Osteocyte (in vitro differentiated cells): ENCODE measurements at regions not wholly inside any gene's neighbourhood (a gene's known extent, or its start where the extent isn't known, plus 50 kb on each side); places are given as distances from the start of the nearest gene placed in this dataset.

ENCODE experiments used
- DNase-seq: peaks from one replicate; pipeline ENCODE4 v3.0.0; 2021; ENCODE audit warnings: mixed read lengths; ENCODE audit not compliant: unreplicated experiment; ENCODE audit errors: extremely low spot score
- H3K27ac Mint-ChIP-seq: one replicate; pipeline ENCODE4 v1.8.0; 2021; ENCODE audit warnings: mild to moderate bottlenecking, mixed read lengths; ENCODE audit not compliant: unreplicated experiment
- H3K27me3 Mint-ChIP-seq: one replicate; pipeline ENCODE4 v1.8.0; 2021; ENCODE audit warnings: mixed read lengths; ENCODE audit not compliant: unreplicated experiment
- H3K36me3 Mint-ChIP-seq: one replicate; pipeline ENCODE4 v1.8.0; 2021; ENCODE audit warnings: mixed read lengths; ENCODE audit not compliant: unreplicated experiment
- H3K4me1 Mint-ChIP-seq: one replicate; pipeline ENCODE4 v1.8.0; 2021; ENCODE audit warnings: mixed read lengths; ENCODE audit not compliant: unreplicated experiment
- H3K4me3 Mint-ChIP-seq: one replicate; pipeline ENCODE4 v1.8.0; 2021; ENCODE audit warnings: mild to moderate bottlenecking, moderate library complexity, mixed read lengths; ENCODE audit not compliant: unreplicated experiment
- H3K9me3 Mint-ChIP-seq: one replicate; pipeline ENCODE4 v1.8.0; 2021; ENCODE audit warnings: mixed read lengths; ENCODE audit not compliant: unreplicated experiment
- CTCF ChIP-seq: fragments of 200-600 bp; sonication (generic); IDR thresholded peaks from 2 replicates; pipeline ENCODE4 v1.5.0; 2021; ENCODE audit warnings: antibody characterized with exemption, mild to moderate bottlenecking, moderate library complexity

GRCh38 chr6:44645276-44645675 is 257.8 kb downstream of the CDC5L start:
- no peaks in the 10 kb centered on the region for H3K27me3 Mint-ChIP-seq
- no peak overlapping the region for H3K4me3 Mint-ChIP-seq

GRCh38 chr6:44646355-44646754 is 258.8 kb downstream of the CDC5L start:
- DNase-seq: no peak
- H3K9me3 Mint-ChIP-seq: no peaks in the 10 kb centered on the region
- H3K27ac Mint-ChIP-seq: no peak overlapping the region
- TF ChIP-seq CTCF: no peak
- no peak overlapping the region for H3K4me3 Mint-ChIP-seq
- no peaks in the 10 kb centered on the region for H3K27me3 Mint-ChIP-seq
- H3K4me1 Mint-ChIP-seq: peaks cover 35% of the 10 kb centered on the region
- no peaks in the 10 kb centered on the region for H3K36me3 Mint-ChIP-seq

More at GRCh38 chr6:44645276-44645675, 257.8 kb downstream of the CDC5L start:
- Mint-ChIP-seq H3K27ac (no peak overlapping the region), H3K36me3 (no peaks in the 10 kb centered on the region), H3K9me3 (no peaks in the 10 kb centered on the region), H3K4me1 (peaks cover 32% of the 10 kb centered on the region)
- TF ChIP-seq CTCF: peak; percentile 33
- DNase-seq: no peak

GRCh38 chr6:44649365-44650025 is 262.0 kb downstream of the CDC5L start:
- no peak for DNase-seq
- H3K4me3 Mint-ChIP-seq: no peak overlapping the region
- H3K9me3 Mint-ChIP-seq: no peaks in the 10 kb centered on the region
- H3K27ac Mint-ChIP-seq: no peak overlapping the region
- H3K4me1 Mint-ChIP-seq: peaks cover 37% of the 10 kb centered on the region
- H3K36me3 Mint-ChIP-seq: no peaks in the 10 kb centered on the region
- H3K27me3 Mint-ChIP-seq: no peaks in the 10 kb centered on the region
- TF ChIP-seq CTCF: no peak

- TF ChIP-seq CTCF: no peak
- no peak for DNase-seq
- peaks cover 37% of the 10 kb centered on the region for H3K4me1 Mint-ChIP-seq
- H3K27me3 Mint-ChIP-seq: no peaks in the 10 kb centered on the region
- no peaks in the 10 kb centered on the region for H3K36me3 Mint-ChIP-seq
- H3K4me3 Mint-ChIP-seq: no peak overlapping the region
- no peak overlapping the region for H3K27ac Mint-ChIP-seq
- H3K9me3 Mint-ChIP-seq: no peaks in the 10 kb centered on the region
These were observed 263.0 kb downstream of the CDC5L start for GRCh38 chr6:44650495-44650894.

GRCh38 chr6:44650947-44651346 is 263.4 kb downstream of the CDC5L start:
- H3K27ac Mint-ChIP-seq: no peak overlapping the region
- no peaks in the 10 kb centered on the region for H3K36me3 Mint-ChIP-seq
- H3K4me3 Mint-ChIP-seq: no peak overlapping the region
- no peaks in the 10 kb centered on the region for H3K27me3 Mint-ChIP-seq
- no peak for DNase-seq
- no peaks in the 10 kb centered on the region for H3K9me3 Mint-ChIP-seq
- TF ChIP-seq CTCF: no peak
- peaks cover 38% of the 10 kb centered on the region for H3K4me1 Mint-ChIP-seq
